Inflammatory macrophage treated with lipopolysaccharide for 4 hours (primary cell): ENCODE measurements at regions not wholly inside any gene's neighbourhood (a gene's known extent, or its start where the extent isn't known, plus 50 kb on each side); places are given as distances from the start of the nearest gene placed in this dataset.

Source experiments
- DNase-seq: peaks from one replicate; pipeline ENCODE4 v3.0.0-alpha.2; 2020

GRCh38 chr1:22221233-22221780, 78.4 kb upstream of the WNT4 start:
- no peak for DNase-seq

- DNase-seq = no peak
These were observed 79.8 kb upstream of the WNT4 start for GRCh38 chr1:22222723-22223122.

- DNase-seq = no peak
These were observed 80.3 kb upstream of the WNT4 start for GRCh38 chr1:22223176-22223575.

GRCh38 chr1:22224091-22224490, 81.2 kb upstream of the WNT4 start:
- DNase-seq = no peak

- DNase-seq = no peak
These were observed 81.7 kb upstream of the WNT4 start for GRCh38 chr1:22224631-22225030.

GRCh38 chr1:22225858-22226589, 83.1 kb upstream of the WNT4 start:
- no peak for DNase-seq

- DNase-seq = no peak
These were observed 85.2 kb upstream of the WNT4 start for GRCh38 chr1:22228074-22228473.

- no peak for DNase-seq
These were observed 85.6 kb upstream of the WNT4 start for GRCh38 chr1:22228505-22228911.

GRCh38 chr1:22229379-22229778, 86.5 kb upstream of the WNT4 start:
- no peak for DNase-seq

- DNase-seq = no peak
These were observed 88.2 kb upstream of the WNT4 start for GRCh38 chr1:22231068-22231593.

GRCh38 chr1:22231995-22232690, 89.2 kb upstream of the WNT4 start:
- no peak for DNase-seq

GRCh38 chr1:22233222-22233621, 90.3 kb upstream of the WNT4 start:
- no peak for DNase-seq

- DNase-seq = no peak
These were observed 91.7 kb upstream of the WNT4 start for GRCh38 chr1:22234476-22235030.

GRCh38 chr1:22236166-22236565, 93.3 kb upstream of the WNT4 start:
- DNase-seq = no peak

GRCh38 chr1:22236900-22237299, 94.0 kb upstream of the WNT4 start:
- no peak for DNase-seq

GRCh38 chr1:22237433-22238093, 94.7 kb upstream of the WNT4 start:
- no peak for DNase-seq

GRCh38 chr1:22238356-22239224, 95.7 kb upstream of the WNT4 start:
- DNase-seq = no peak

GRCh38 chr1:22239378-22239777, 96.5 kb upstream of the WNT4 start:
- DNase-seq = no peak

- no peak for DNase-seq
These were observed 98.4 kb upstream of the WNT4 start for GRCh38 chr1:22241250-22241649.

GRCh38 chr1:22241811-22242210, 98.9 kb upstream of the WNT4 start:
- no peak for DNase-seq

- DNase-seq = no peak
These were observed 102.3 kb upstream of the WNT4 start for GRCh38 chr1:22245100-22245650.

- DNase-seq = no peak
These were observed 102.8 kb upstream of the WNT4 start for GRCh38 chr1:22245726-22246125.
